Naive thymus-derived CD4-positive, alpha-beta T cell (primary cell): ENCODE measurements at regions not wholly inside any gene's neighbourhood (a gene's known extent, or its start where the extent isn't known, plus 50 kb on each side); places are given as distances from the start of the nearest gene placed in this dataset.

Source experiments
- ATAC-seq: fragments of 150-1000 bp; cut with Tn5 transposase; 2 replicates; pipeline ENCODE4 v1.10.0; 2021; ENCODE audit warnings: mild to moderate bottlenecking, moderate library complexity
- CTCF ChIA-PET: fragments of 350-600 bp; sonication (Branson Sonifier 250); formaldehyde crosslinking; loops from one replicate; lab custom pipeline; 2021; ENCODE audit warnings: antibody characterized with exemption; lab: Charles Lee
- POLR2A ChIA-PET: fragments of 350-600 bp; sonication (Branson Sonifier 250); formaldehyde crosslinking; loops from one replicate; lab custom pipeline; 2021; ENCODE audit warnings: antibody characterized with exemption, inconsistent platforms; lab: Charles Lee
- DNase-seq, 9 donors: peaks; one replicate each; pipeline versions ENCODE4 v3.0.0 to v3.0.0-alpha.2; 2020 to 2022; ENCODE audit warnings: mixed read lengths in 1 of 9
- H3K27ac ChIP-seq: one replicate; pipeline ENCODE4 v1.7.0; 2013; ENCODE audit warnings: mild to moderate bottlenecking, low read depth, low read length, moderate library complexity
- H3K27me3 ChIP-seq, 2 donors: one replicate each; pipeline ENCODE4 v1.7.0; 2013; ENCODE audit warnings: low read length in 2 of 2, mild to moderate bottlenecking in 2 of 2, moderate library complexity in 2 of 2; ENCODE audit not compliant: control insufficient read depth in 2 of 2, insufficient read depth in 2 of 2
- H3K36me3 ChIP-seq, 3 experiments: 1 replicate in 2 of 3; 2 replicates in 1 of 3; pipeline ENCODE4 v1.7.0; 2013; ENCODE audit warnings: low read length in 3 of 3, mild to moderate bottlenecking in 3 of 3, moderate library complexity in 1 of 3; ENCODE audit not compliant: insufficient read depth in 3 of 3, control insufficient read depth in 2 of 3
- H3K4me1 ChIP-seq, 2 donors: one replicate each; pipeline ENCODE4 v1.7.0; 2013; ENCODE audit warnings: low read length in 2 of 2, mild to moderate bottlenecking in 2 of 2, moderate library complexity in 1 of 2; ENCODE audit not compliant: control insufficient read depth in 2 of 2, insufficient read depth in 2 of 2
- H3K4me3 ChIP-seq: 2 replicates; pipeline ENCODE4 v1.7.0; 2013; ENCODE audit warnings: mild to moderate bottlenecking, low read length
- H3K9me3 ChIP-seq, 3 experiments: 1 replicate in 2 of 3; 2 replicates in 1 of 3; pipeline ENCODE4 v1.7.0; 2013; ENCODE audit warnings: low read length in 3 of 3; ENCODE audit not compliant: control insufficient read depth in 2 of 3
- H3K27ac Mint-ChIP-seq, 9 donors: one replicate each; pipeline ENCODE4 v1.8.0; 2020 to 2022; ENCODE audit warnings: mixed read lengths in 9 of 9, mild to moderate bottlenecking in 8 of 9, moderate library complexity in 5 of 9, inconsistent platforms in 2 of 9
- H3K27me3 Mint-ChIP-seq, 5 donors: one replicate each; pipeline ENCODE4 v1.8.0; 2021 to 2022; ENCODE audit warnings: mixed read lengths in 5 of 5, mild to moderate bottlenecking in 1 of 5
- H3K36me3 Mint-ChIP-seq, 5 donors: one replicate each; pipeline ENCODE4 v1.8.0; 2020 to 2022; ENCODE audit warnings: mixed read lengths in 5 of 5, mild to moderate bottlenecking in 3 of 5, inconsistent platforms in 1 of 5
- H3K4me1 Mint-ChIP-seq, 7 donors: one replicate each; pipeline ENCODE4 v1.8.0; 2020 to 2022; ENCODE audit warnings: mixed read lengths in 7 of 7, mild to moderate bottlenecking in 3 of 7, inconsistent platforms in 1 of 7
- H3K4me3 Mint-ChIP-seq, 10 donors: one replicate each; pipeline ENCODE4 v1.8.0; 2020 to 2022; ENCODE audit warnings: mild to moderate bottlenecking in 10 of 10, mixed read lengths in 10 of 10, moderate library complexity in 6 of 10, inconsistent platforms in 2 of 10
- H3K9me3 Mint-ChIP-seq, 11 donors: one replicate each; pipeline ENCODE4 v1.8.0; 2020 to 2022; ENCODE audit warnings: mixed read lengths in 11 of 11, mild to moderate bottlenecking in 4 of 11, inconsistent platforms in 1 of 11, moderate library complexity in 1 of 11
- intact Hi-C, 2 donors: fragments of 100-400 bp; cut with micrococcal nuclease; formaldehyde crosslinking; loops; one replicate each; pipeline ENCODE4 v1.15.1; 2023

GRCh38 chr5:114206640-114207039 lies 155.2 kb upstream of the KCNN2 start:
- no peak overlapping the region for H3K27ac ChIP-seq
- Mint-ChIP-seq H3K4me1 (no peaks in the 10 kb centered on the region), H3K9me3 (peaks cover 0 to 9% (median 4%) of the 10 kb centered on the region in 11 donors), H3K4me3 (no peak overlapping the region), H3K27ac (no peak overlapping the region), H3K27me3 (no peaks in the 10 kb centered on the region), H3K36me3 (no peaks in the 10 kb centered on the region)
- peaks cover 0 to 5% (median 0%) of the 10 kb centered on the region in 3 experiments for H3K9me3 ChIP-seq
- no peaks in the 10 kb centered on the region for H3K4me1 ChIP-seq
- ChIA-PET POLR2A (no interaction called here), CTCF (no interaction called here)
- DNase-seq (no peak), ATAC-seq (no peak)
- no peaks in the 10 kb centered on the region for H3K27me3 ChIP-seq
- no peaks in the 10 kb centered on the region for H3K36me3 ChIP-seq
- no peak overlapping the region for H3K4me3 ChIP-seq
- intact Hi-C loops: no loop called here

- H3K27me3 Mint-ChIP-seq: no peaks in the 10 kb centered on the region
- no peaks in the 10 kb centered on the region for H3K9me3 ChIP-seq
- H3K4me1 Mint-ChIP-seq: no peaks in the 10 kb centered on the region
These were observed 154.3 kb upstream of the KCNN2 start for GRCh38 chr5:114207615-114208014.

GRCh38 chr5:114208120-114208519 lies 153.8 kb upstream of the KCNN2 start:
- Histone ChIP-seq H3K27ac (no peak overlapping the region), H3K36me3 (no peaks in the 10 kb centered on the region), H3K4me1 (no peaks in the 10 kb centered on the region), H3K27me3 (no peaks in the 10 kb centered on the region), H3K4me3 (no peak overlapping the region), H3K9me3 (no peaks in the 10 kb centered on the region)
- Mint-ChIP-seq H3K4me1 (no peaks in the 10 kb centered on the region), H3K4me3 (no peak overlapping the region), H3K9me3 (peaks cover 0 to 8% (median 2%) of the 10 kb centered on the region in 11 donors), H3K27me3 (no peaks in the 10 kb centered on the region), H3K27ac (no peak overlapping the region), H3K36me3 (no peaks in the 10 kb centered on the region)
- ATAC-seq: no peak
- CTCF ChIA-PET: no interaction called here
- DNase-seq: no peak
- POLR2A ChIA-PET: no interaction called here
- intact Hi-C loops: no loop called here

More at GRCh38 chr5:114207615-114208014, 154.3 kb upstream of the KCNN2 start:
- intact Hi-C loops: no loop called here
- H3K36me3 ChIP-seq: no peaks in the 10 kb centered on the region
- no peak for ATAC-seq
- no peak overlapping the region for H3K27ac ChIP-seq
- ChIA-PET CTCF (no interaction called here), POLR2A (no interaction called here)
- no peak overlapping the region for H3K4me3 ChIP-seq
- DNase-seq: no peak
- Mint-ChIP-seq H3K9me3 (peaks cover 0 to 8% (median 4%) of the 10 kb centered on the region in 11 donors), H3K36me3 (no peaks in the 10 kb centered on the region), H3K4me3 (no peak overlapping the region), H3K27ac (no peak overlapping the region)
- no peaks in the 10 kb centered on the region for H3K27me3 ChIP-seq
- no peaks in the 10 kb centered on the region for H3K4me1 ChIP-seq

GRCh38 chr5:114208588-114208987 lies 153.3 kb upstream of the KCNN2 start:
- no peak overlapping the region for H3K4me3 Mint-ChIP-seq
- no peak for DNase-seq
- CTCF ChIA-PET: no interaction called here
- Histone ChIP-seq H3K27me3 (no peaks in the 10 kb centered on the region), H3K4me3 (no peak overlapping the region), H3K9me3 (no peaks in the 10 kb centered on the region), H3K36me3 (no peaks in the 10 kb centered on the region), H3K27ac (no peak overlapping the region), H3K4me1 (no peaks in the 10 kb centered on the region)
- ATAC-seq: no peak
- POLR2A ChIA-PET: no interaction called here
- peaks cover 0 to 8% (median 2%) of the 10 kb centered on the region in 11 donors for H3K9me3 Mint-ChIP-seq
- no peaks in the 10 kb centered on the region for H3K27me3 Mint-ChIP-seq
- no peak overlapping the region for H3K27ac Mint-ChIP-seq
- H3K36me3 Mint-ChIP-seq: no peaks in the 10 kb centered on the region
- intact Hi-C loops: no loop called here
- H3K4me1 Mint-ChIP-seq: no peaks in the 10 kb centered on the region

- ChIA-PET POLR2A (no interaction called here), CTCF (no interaction called here)
- Mint-ChIP-seq H3K27me3 (no peaks in the 10 kb centered on the region), H3K4me3 (no peak overlapping the region), H3K4me1 (no peaks in the 10 kb centered on the region), H3K36me3 (no peaks in the 10 kb centered on the region), H3K9me3 (peaks cover 0 to 9% (median 3%) of the 10 kb centered on the region in 11 donors), H3K27ac (no peak overlapping the region)
- Histone ChIP-seq H3K4me1 (no peaks in the 10 kb centered on the region), H3K9me3 (no peaks in the 10 kb centered on the region), H3K27ac (no peak overlapping the region), H3K36me3 (no peaks in the 10 kb centered on the region), H3K4me3 (no peak overlapping the region), H3K27me3 (no peaks in the 10 kb centered on the region)
- no peak for ATAC-seq
- DNase-seq: no peak
- intact Hi-C loops: no loop called here
These were observed 151.2 kb upstream of the KCNN2 start for GRCh38 chr5:114210662-114211061.

GRCh38 chr5:114221807-114222206 lies 140.1 kb upstream of the KCNN2 start:
- H3K9me3 ChIP-seq: no peaks in the 10 kb centered on the region
- no peak overlapping the region for H3K27ac ChIP-seq
- intact Hi-C loops: no loop called here
- Mint-ChIP-seq H3K36me3 (no peaks in the 10 kb centered on the region), H3K4me3 (no peak overlapping the region), H3K9me3 (peaks cover 1 to 30% (median 5%) of the 10 kb centered on the region in 11 donors), H3K27ac (no peak overlapping the region), H3K4me1 (no peaks in the 10 kb centered on the region), H3K27me3 (no peaks in the 10 kb centered on the region)
- H3K4me3 ChIP-seq: no peak overlapping the region
- ChIA-PET CTCF (no interaction called here), POLR2A (no interaction called here)
- DNase-seq: no peak
- no peaks in the 10 kb centered on the region for H3K27me3 ChIP-seq
- no peaks in the 10 kb centered on the region for H3K36me3 ChIP-seq
- ATAC-seq: no peak
- no peaks in the 10 kb centered on the region for H3K4me1 ChIP-seq

GRCh38 chr5:114223866-114224265 lies 138.0 kb upstream of the KCNN2 start:
- Mint-ChIP-seq H3K4me3 (no peak overlapping the region), H3K36me3 (no peaks in the 10 kb centered on the region), H3K27me3 (no peaks in the 10 kb centered on the region), H3K4me1 (no peaks in the 10 kb centered on the region), H3K27ac (no peak overlapping the region), H3K9me3 (peaks cover 0 to 21% (median 4%) of the 10 kb centered on the region in 11 donors)
- DNase-seq (no peak), ATAC-seq (no peak)
- CTCF ChIA-PET: no interaction called here
- H3K27me3 ChIP-seq: no peaks in the 10 kb centered on the region
- H3K4me1 ChIP-seq: no peaks in the 10 kb centered on the region
- H3K36me3 ChIP-seq: no peaks in the 10 kb centered on the region
- H3K27ac ChIP-seq: no peak overlapping the region
- no peak overlapping the region for H3K4me3 ChIP-seq
- POLR2A ChIA-PET: no interaction called here
- intact Hi-C loops: no loop called here
- no peaks in the 10 kb centered on the region for H3K9me3 ChIP-seq
